ENCODE measurements at regions not wholly inside any gene's neighbourhood (a gene's known extent, or its start where the extent isn't known, plus 50 kb on each side); places are given as distances from the start of the nearest gene placed in this dataset.
"Not testable (repeated sequence)": the region's sequence is repeated elsewhere in the genome, so short reads cannot be mapped to it uniquely, and the experiment has no call there.

GRCh38 chr12:88733008-88733407 lies 152.7 kb upstream of the KITLG start:
- DNase-seq: no peak

GRCh38 chr12:88729196-88729595 lies 148.9 kb upstream of the KITLG start:
- DNase-seq: no peak

DNA sequence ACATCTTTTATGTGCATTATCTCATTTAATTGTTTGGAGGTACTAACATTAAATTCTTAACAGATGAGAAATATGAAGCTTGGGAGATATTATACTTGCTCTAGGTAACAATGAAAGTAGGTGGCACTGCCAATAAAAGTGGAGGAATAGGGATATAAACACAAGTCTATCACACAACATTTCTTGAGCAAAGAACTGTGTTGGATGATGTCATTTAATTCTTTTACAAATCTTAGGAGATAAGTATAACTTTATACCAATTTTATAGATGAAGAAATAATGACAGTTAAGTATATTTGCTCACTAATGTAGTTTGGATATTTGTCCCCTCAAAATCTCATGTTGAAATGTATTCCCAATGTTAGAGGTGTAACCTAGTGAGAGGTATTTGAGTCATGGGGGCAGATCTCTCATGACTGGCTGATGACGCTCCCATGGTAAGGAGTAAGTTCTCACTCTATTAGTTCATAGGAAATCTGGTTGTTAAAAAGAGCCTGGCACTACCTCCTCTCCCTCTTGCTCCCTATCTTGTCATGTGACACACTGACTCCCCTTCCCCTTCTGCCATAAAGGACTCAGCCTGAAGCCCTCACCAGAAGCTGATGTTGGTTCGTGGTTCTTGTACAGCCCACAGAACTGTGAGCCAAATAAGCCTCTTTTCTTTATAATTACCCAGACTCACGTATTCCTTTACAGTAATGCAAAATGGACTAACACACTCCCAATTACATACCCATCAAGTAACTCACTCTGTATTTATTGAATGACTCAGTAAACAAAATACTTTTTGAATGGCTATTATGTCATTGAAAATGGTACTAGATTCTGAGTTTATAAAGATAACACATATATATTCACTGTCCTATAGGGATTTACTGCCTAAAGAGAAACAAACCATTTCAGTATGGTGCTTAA lies 146.8 kb upstream of the KITLG start:
- no peak for DNase-seq

DNA sequence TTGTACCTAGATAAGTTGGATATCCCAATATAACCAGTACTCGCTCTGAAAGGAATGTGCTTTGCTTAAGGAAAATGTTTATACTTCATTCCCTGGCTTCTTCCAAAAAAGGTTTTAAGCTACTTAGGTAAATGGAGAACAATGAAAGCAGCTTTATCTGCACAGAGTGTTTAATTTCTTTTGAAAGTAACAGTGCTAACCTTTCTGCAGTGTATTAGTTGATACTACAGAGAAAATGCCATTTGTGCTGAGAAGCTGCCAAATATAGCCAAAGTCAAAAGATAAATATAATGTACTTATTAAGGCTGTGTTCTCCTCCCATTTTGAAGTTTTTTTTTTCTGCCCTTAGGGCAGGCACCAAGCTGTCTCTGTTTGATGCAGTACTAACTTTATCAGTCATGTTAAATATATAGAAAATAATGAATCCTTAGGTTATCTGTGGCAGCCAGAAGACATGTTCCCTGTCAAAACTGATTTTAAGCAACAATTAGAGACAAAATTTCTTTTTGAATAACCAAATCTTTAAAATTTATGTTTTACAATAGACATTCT lies 145.4 kb upstream of the KITLG start:
- no peak for DNase-seq

- DNase-seq: no peak
Measured at GRCh38 chr12:88723219-88723618, 142.9 kb upstream of the KITLG start.

DNA sequence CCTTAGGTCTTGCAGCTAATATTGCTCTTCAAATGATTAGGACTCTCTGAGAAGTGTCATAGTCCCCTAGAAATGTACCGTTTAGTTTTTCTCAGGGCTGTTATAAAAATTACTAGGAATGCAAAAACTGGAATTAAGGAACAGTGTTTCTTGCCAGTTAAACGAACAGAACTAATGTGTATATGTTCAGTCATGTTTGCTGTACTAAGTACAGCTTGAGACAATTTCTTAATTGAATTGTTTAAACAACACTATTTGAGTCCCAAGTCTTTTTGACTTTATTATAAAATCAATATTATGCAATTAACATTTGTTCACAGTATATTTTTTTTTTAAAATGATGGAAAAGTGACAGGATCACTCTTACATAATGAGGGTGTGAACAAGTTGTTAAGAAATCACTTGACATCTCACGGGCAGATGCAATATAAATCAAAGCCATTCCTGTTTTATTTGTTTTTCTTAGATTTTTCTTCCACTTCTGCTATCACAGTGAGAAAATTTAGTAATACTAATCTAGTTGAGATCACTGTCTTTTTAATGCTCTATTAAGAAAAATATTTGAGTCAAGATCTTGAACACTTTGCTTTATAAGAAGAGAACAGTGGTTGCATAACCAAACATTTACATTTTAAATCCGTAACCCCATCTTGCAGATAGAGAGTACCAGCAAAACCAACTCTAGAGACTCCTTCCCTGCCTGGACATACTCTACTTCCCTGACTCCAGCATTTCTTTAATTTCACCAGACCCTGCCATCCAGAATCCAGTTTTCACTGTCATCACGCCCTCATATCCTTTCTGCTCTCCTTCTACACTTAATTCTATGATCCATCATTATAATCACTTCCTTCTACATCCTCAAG lies 140.7 kb upstream of the KITLG start:
- DNase-seq: no peak

- no peak for DNase-seq
Measured at GRCh38 chr12:88720231-88720630, 140.0 kb upstream of the KITLG start.

DNA sequence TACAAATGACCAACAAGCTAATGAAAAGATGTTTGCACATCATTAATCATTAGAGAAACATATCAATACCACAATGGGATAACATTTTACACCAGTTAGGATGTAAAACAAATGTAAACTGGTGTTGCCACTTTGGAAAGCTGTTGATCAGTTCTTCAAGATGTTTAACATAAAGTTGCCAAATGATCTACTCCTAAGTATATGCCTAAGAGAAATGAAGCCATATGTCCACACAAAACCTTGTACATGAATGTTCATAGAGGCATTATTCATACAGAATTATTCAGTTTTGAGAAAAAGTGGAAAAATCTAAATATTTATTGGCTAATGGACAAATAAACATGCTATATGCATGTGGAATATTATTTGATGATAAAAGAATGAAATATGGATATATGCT lies 136.9 kb upstream of the KITLG start:
- no peak for DNase-seq

GRCh38 chr12:88716240-88716639 lies 136.0 kb upstream of the KITLG start:
- DNase-seq: no peak

- DNase-seq: no peak
Measured at GRCh38 chr12:88715673-88716072, 135.4 kb upstream of the KITLG start.

DNA sequence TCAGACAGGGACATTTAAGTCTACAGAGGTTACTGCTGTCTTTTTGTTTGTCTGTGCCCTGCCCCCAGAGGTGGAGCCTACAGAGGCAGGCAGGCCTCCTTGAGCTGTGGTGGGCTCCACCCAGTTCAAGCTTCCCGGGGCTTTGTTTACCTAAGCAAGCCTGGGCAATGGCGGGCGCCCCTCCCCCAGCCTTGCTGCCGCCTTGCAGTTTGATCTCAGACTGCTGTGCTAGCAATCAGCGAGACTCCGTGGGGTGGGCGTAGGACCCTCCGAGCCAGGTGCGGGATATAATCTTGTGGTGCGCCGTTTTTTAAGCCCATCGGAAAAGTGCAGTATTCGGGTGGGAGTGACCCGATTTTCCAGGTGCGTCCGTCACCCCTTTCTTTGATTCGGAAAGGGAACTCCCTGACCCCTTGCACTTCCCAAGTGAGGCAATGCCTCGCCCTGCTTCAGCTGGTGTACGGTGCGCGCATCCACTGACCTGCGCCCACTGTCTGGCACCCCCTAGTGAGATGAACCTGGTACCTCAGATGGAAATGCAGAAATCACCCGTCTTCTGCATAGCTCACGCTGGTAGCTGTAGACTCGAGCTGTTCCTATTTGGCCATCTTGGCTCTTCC lies 134.1 kb upstream of the KITLG start:
- not testable (repeated sequence) for DNase-seq

DNA sequence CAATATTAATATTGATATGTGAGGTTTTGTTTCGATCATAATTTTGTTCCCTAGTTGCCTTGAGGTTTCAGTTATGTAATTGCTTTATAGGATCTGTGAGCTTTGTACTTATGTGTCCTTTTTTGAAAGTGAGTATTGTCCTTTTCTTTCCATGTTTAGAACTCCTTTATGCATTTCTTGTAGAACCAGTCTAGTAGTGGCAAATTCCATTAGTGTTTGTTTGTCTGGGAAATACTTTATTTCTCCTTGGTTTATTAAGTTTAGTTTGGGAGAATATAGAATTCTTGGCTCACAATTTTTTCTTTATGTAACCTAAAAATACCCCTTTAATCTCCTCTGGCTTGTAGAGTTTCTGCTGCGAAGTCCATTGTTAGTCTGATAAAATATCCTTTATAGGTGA lies 127.5 kb upstream of the KITLG start:
- DNase-seq: no peak

GRCh38 chr12:88706286-88706685 lies 126.0 kb upstream of the KITLG start:
- no peak for DNase-seq

GRCh38 chr12:88703790-88704189 lies 123.5 kb upstream of the KITLG start:
- DNase-seq: no peak

DNA sequence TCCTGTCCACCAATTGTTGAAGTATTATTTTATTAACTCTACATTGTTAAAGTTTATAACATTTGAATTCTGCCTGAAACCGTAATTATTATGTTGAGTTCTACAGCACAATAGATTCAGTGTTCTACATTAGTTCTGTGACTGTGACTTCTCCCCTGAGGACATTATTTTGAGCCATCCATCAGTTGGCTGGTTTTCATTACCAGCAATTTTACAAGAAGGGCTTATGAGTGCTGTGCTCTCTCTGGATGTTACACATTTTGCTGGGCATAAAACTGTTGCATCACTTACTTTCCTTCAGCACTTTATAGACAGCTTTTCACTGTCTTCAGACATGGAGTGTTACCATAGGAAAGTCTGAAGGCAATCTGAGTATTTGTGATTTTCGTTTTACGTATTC lies 118.2 kb upstream of the KITLG start:
- DNase-seq: no peak

DNA sequence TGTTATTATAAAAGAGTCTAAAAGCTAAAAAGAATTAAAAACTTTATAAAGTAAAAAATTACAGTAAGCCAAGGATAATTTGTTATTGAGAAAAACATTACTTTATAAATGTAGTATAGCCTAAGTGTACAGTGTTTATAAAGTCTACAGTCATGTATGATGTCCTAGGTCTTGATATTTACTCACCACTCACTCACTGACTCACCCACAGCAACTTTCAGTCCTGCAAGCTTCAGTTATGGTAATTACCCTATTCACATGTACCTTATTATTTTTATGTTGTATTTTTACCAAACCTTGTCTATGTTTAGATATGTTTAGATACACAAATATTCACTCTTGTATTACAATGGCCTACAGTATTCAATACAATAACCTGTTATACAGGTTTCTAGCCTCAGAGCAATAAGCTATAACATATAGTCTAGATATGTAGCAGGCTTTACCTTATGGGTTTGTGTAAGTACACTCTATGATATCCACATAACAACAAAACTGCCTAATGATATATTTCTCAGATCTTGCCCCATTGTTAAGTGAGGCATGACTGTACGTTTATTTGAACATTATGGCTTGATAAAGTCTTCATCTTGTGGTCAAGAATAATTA lies 113.7 kb upstream of the KITLG start:
- DNase-seq: no peak

DNA sequence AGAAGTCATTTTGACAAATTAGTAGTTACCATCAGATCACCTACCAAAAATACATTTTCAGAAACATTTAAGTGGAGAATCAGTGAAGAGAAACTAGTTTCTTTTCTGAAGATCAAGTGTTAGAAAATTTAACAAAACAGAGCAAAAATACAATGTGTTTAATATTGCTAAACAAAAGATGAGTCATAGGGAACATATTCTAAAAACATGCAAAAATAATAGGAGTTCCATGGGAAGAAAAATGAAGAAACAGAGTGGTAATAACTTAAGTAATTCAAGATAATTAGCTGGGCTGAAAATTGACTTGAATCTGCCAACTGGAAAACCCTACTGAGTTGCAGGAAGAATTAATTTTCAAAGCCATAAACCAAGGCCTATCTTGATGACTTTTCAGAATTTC lies 111.5 kb upstream of the KITLG start:
- no peak for DNase-seq

- DNase-seq: no peak
Measured at GRCh38 chr12:88684610-88685009, 104.3 kb upstream of the KITLG start.

DNA sequence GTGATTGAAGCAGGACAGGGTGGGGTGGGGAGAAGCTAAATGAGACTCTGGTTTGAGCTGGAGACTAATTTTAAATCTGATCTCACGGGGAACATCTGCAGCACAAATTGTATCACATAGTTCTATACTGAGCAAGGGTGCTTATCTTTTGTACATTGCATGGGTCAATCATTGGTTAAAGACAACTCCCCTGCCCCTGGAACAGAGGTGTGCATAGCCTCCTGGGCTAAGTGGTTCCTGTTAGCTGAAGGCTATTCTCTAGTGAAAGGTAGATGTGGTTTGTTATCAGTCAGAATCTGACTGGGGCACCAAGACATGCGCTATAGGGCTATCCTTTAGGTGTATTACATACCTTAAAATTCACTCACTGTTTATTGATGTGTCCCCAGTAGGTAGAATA lies 103.9 kb upstream of the KITLG start:
- no peak for DNase-seq

DNA sequence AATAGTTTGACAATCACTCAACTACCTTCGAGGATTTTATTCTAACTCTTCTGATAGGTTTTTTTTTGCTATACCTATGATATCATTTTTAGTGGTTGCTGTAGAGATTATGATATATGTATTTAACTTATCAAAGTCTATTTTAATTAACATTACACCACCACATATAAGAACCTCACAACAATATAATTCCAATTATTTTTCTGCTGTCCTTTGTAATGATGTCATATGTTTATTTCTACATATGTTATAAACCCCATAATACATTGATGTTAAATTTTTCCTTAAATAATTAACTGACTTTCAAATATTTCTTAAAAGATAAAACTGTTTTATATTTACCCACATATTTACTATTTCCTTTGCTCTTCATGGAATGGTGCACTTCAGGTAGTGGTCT lies 103.4 kb upstream of the KITLG start:
- no peak for DNase-seq

- no peak for DNase-seq
Measured at GRCh38 chr12:88681271-88681670, 101.0 kb upstream of the KITLG start.

DNA sequence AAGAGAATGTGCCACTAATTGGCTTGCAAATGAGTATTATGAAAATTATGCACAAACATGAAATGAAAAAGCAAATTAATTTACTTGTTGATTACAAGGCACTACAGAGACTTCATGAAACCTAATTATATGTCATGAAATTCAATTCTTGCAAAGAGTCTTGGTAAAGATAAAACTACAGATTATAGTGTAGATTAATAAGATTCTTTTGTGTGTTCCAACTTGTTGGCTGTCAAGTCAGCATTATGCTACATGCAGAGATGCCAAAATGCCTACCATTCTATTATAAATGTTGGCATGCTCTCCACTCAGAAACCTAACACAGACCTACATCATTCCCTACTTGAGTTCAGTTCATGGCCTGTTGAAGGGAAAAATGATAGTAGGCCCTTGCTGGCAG lies 97.2 kb upstream of the KITLG start:
- no peak for DNase-seq

GRCh38 chr12:88667615-88668014 lies 87.3 kb upstream of the KITLG start:
- DNase-seq: not testable (repeated sequence)

Measured in activated CD8-positive, alpha-beta memory T cell treated with anti-CD3 and anti-CD28 coated beads, Interleukin-2, amount 50 U/mL, for 4 hours (primary cell).